HepG2 (cell line): ENCODE measurements at regions not wholly inside any gene's neighbourhood (a gene's known extent, or its start where the extent isn't known, plus 50 kb on each side); places are given as distances from the start of the nearest gene placed in this dataset.
"Not testable (repeated sequence)": the region's sequence is repeated elsewhere in the genome, so short reads cannot be mapped to it uniquely, and the experiment has no call there.

ENCODE experiments used
- ATAC-seq: fragments of 200-7000 bp; cut with Tn5 transposase; 3 replicates; pipeline ENCODE4 v1.9.1; 2020; ENCODE audit warnings: mild to moderate bottlenecking, moderate library complexity
- BruUV-seq: library from RNA; stranded (reverse); fragments of 400-500 nt; replicated peaks from 2 replicates; lab custom pipeline; 2021; lab: Mats Ljungman, UMichigan
- CTCF ChIA-PET: fragments of 300-600 bp; formaldehyde crosslinking; extraction: SDS; loops from one replicate; lab custom pipeline; 2021; ENCODE audit warnings: low total read pairs, inconsistent platforms, low intra/inter-chr PET ratio; lab: Yijun Ruan, JAX
- POLR2A ChIA-PET: fragments of 350-600 bp; sonication (Branson Sonifier 250); formaldehyde crosslinking; loops from one replicate; lab custom pipeline; 2020; ENCODE audit warnings: antibody characterized with exemption, inconsistent platforms; lab: Yijun Ruan, JAX
- DNase-seq: peaks from one replicate; pipeline ENCODE4 v3.0.0-alpha.2; 2015; ENCODE audit warnings: low spot score
- FAIRE-seq: peaks from 3 replicates; lab custom pipeline; 2011; peaks lifted over from hg19 to GRCh38; lab: Jason Lieb, UNC
- H2AFZ ChIP-seq: one replicate; pipeline ENCODE4 v1.6.1; 2011; ENCODE audit warnings: low read length, inconsistent platforms
- H3K27ac ChIP-seq: fragments of 300-600 bp; 3 replicates; pipeline ENCODE4 v1.8.0; 2011; ENCODE audit warnings: mixed run types, mild to moderate bottlenecking, mixed read lengths, low read length, inconsistent platforms; ENCODE audit not compliant: insufficient read depth; ENCODE audit errors: extremely low read length
- H3K27me3 ChIP-seq, 2 experiments: fragments of 200-600 bp in 1 of 2; 2 replicates in 1 of 2; 3 replicates in 1 of 2; pipeline versions ENCODE4 v1.6.0 to v1.8.0; 2011; ENCODE audit warnings: low read length in 2 of 2, mild to moderate bottlenecking in 2 of 2, moderate library complexity in 2 of 2, inconsistent platforms in 1 of 2; ENCODE audit not compliant: insufficient read depth in 2 of 2, control insufficient read depth in 1 of 2
- H3K36me3 ChIP-seq, 2 experiments: fragments of 200-600 bp in 1 of 2; replicated peaks in 1 of 2; 2 replicates in 1 of 2; 3 replicates in 1 of 2; pipeline versions ENCODE4 v1.5.1 to v1.8.0; 2011; ENCODE audit warnings: low read length in 2 of 2, inconsistent platforms in 1 of 2; ENCODE audit not compliant: insufficient read depth in 2 of 2, control insufficient read depth in 1 of 2
- H3K4me1 ChIP-seq: 2 replicates; pipeline ENCODE4 v1.5.1; 2012; ENCODE audit warnings: low read length, inconsistent platforms; ENCODE audit not compliant: insufficient read depth
- H3K4me2 ChIP-seq: 2 replicates; pipeline ENCODE4 v1.6.0; 2011; ENCODE audit warnings: low read depth, low read length, inconsistent platforms
- H3K4me3 ChIP-seq, 3 experiments: fragments of 200-600 bp in 1 of 3; sonication (generic), shearing (Covaris generic) in 1 of 3; replicated peaks in 1 of 3; 2 replicates each; pipeline ENCODE4 v1.5.1; 2011 to 2016; ENCODE audit warnings: low read length in 3 of 3, inconsistent platforms in 2 of 3, low read depth in 2 of 3, mild to moderate bottlenecking in 2 of 3, control low read depth in 1 of 3, mixed read lengths in 1 of 3; ENCODE audit not compliant: insufficient read depth in 1 of 3
- H3K79me2 ChIP-seq: one replicate; pipeline ENCODE4 v1.6.1; 2011; ENCODE audit warnings: low read length, inconsistent platforms; ENCODE audit not compliant: insufficient read depth
- H3K9ac ChIP-seq: 2 replicates; pipeline ENCODE4 v1.6.0; 2011; ENCODE audit warnings: mild to moderate bottlenecking, low read depth, low read length, inconsistent platforms; ENCODE audit not compliant: insufficient read depth
- H3K9me3 ChIP-seq: 2 replicates; pipeline ENCODE4 v1.5.1; 2012; ENCODE audit warnings: mild to moderate bottlenecking, low read length
- H4K20me1 ChIP-seq: 2 replicates; pipeline ENCODE4 v1.6.0; 2011; ENCODE audit warnings: inconsistent platforms, mild to moderate bottlenecking, low read length, moderate library complexity; ENCODE audit not compliant: insufficient read depth
- ATF7 ChIP-seq, 2 experiments: fragments of 450-650 bp in 1 of 2; sonication (generic) in 1 of 2; formaldehyde crosslinking in 1 of 2; IDR thresholded peaks; 2 replicates each; pipeline versions ENCODE4 v1.4.0 to v1.6.1; 2016 to 2020; ENCODE audit warnings: antibody characterized with exemption in 1 of 2, mild to moderate bottlenecking in 1 of 2, missing genetic modification reagents in 1 of 2
- CEBPB ChIP-seq: IDR thresholded peaks from 2 replicates; pipeline ENCODE4 v1.6.1; 2011; ENCODE audit warnings: low read depth, low read length, improper control_type of control experiment, borderline replicate concordance
- DPF2 ChIP-seq: sonication (generic); formaldehyde crosslinking; IDR thresholded peaks from 2 replicates; pipeline ENCODE4 v1.4.0; 2020; ENCODE audit warnings: mild to moderate bottlenecking, low read depth, missing genetic modification reagents, borderline replicate concordance
- FOSL2 ChIP-seq: sonication (generic); formaldehyde crosslinking; IDR thresholded peaks from 2 replicates; pipeline ENCODE4 v1.4.0; 2020; ENCODE audit warnings: missing genetic modification reagents
- FOXK2 ChIP-seq: fragments of 450-650 bp; IDR thresholded peaks from 2 replicates; pipeline ENCODE4 v1.6.1; 2016
- FOXP1 ChIP-seq, 2 experiments: fragments of 450-650 bp in 1 of 2; IDR thresholded peaks; 2 replicates each; pipeline ENCODE4 v1.6.1; 2017 to 2018; ENCODE audit warnings: antibody characterized with exemption in 1 of 2
- GABPA ChIP-seq, 2 experiments: IDR thresholded peaks; 2 replicates each; pipeline ENCODE4 v1.6.1; 2011 to 2016; ENCODE audit warnings: low read depth in 2 of 2, low read length in 1 of 2, missing biosample characterization in 1 of 2, missing genetic modification characterization in 1 of 2
- HNF4G ChIP-seq, 2 experiments: sonication (generic) in 1 of 2; formaldehyde crosslinking in 1 of 2; IDR thresholded peaks; 2 replicates each; pipeline versions ENCODE4 v1.4.0 to v1.6.1; 2011 to 2020; ENCODE audit warnings: borderline replicate concordance in 2 of 2, low read depth in 2 of 2, mild to moderate bottlenecking in 2 of 2, low read length in 1 of 2, missing genetic modification reagents in 1 of 2, moderate library complexity in 1 of 2
- KDM3A ChIP-seq: IDR thresholded peaks from 2 replicates; pipeline ENCODE4 v1.6.1; 2018; ENCODE audit warnings: low read depth, missing compliant biosample characterization
- LCORL ChIP-seq, 2 experiments: fragments of 450-650 bp in 1 of 2; sonication (generic) in 1 of 2; formaldehyde crosslinking in 1 of 2; IDR thresholded peaks; 2 replicates each; pipeline versions ENCODE4 v1.5.0 to v1.6.1; 2017 to 2020; ENCODE audit warnings: antibody characterized with exemption in 1 of 2, missing genetic modification reagents in 1 of 2
- PAXIP1 ChIP-seq: sonication (generic); formaldehyde crosslinking; conservative IDR thresholded peaks from 2 replicates; pipeline ENCODE4 v1.4.0; 2020; ENCODE audit warnings: mild to moderate bottlenecking, missing genetic modification reagents, moderate library complexity
- PITX1 ChIP-seq: sonication (generic); formaldehyde crosslinking; IDR thresholded peaks from 2 replicates; pipeline ENCODE4 v1.5.1; 2020; ENCODE audit warnings: mild to moderate bottlenecking, missing genetic modification reagents
- SP5 ChIP-seq: IDR thresholded peaks from 2 replicates; pipeline ENCODE4 v1.6.1; 2016; ENCODE audit warnings: low read depth, borderline replicate concordance
- SPEN ChIP-seq: sonication (generic); formaldehyde crosslinking; IDR thresholded peaks from 2 replicates; pipeline ENCODE4 v1.5.1; 2020; ENCODE audit warnings: low read depth, mild to moderate bottlenecking, missing genetic modification reagents
- TBX2 ChIP-seq: sonication (generic); formaldehyde crosslinking; IDR thresholded peaks from 2 replicates; pipeline ENCODE4 v1.5.0; 2020; ENCODE audit warnings: missing genetic modification reagents, mild to moderate bottlenecking, borderline replicate concordance
- TBX3 ChIP-seq: fragments of 450-650 bp; IDR thresholded peaks from 2 replicates; pipeline ENCODE4 v1.6.1; 2017; ENCODE audit warnings: antibody characterized with exemption, mild to moderate bottlenecking, inconsistent platforms, borderline replicate concordance
- THAP11 ChIP-seq: IDR thresholded peaks from 2 replicates; pipeline ENCODE4 v1.6.1; 2016; ENCODE audit warnings: missing biosample characterization, missing genetic modification reagents
- ZKSCAN8 ChIP-seq: IDR thresholded peaks from 2 replicates; pipeline ENCODE4 v1.6.1; 2016; ENCODE audit warnings: borderline replicate concordance, missing genetic modification reagents, missing compliant biosample characterization
- ZNF24 ChIP-seq: fragments of 450-650 bp; IDR thresholded peaks from 2 replicates; pipeline ENCODE4 v1.6.1; 2017; ENCODE audit warnings: antibody characterized with exemption, mild to moderate bottlenecking
- ZSCAN9 ChIP-seq: IDR thresholded peaks from 2 replicates; pipeline ENCODE4 v1.6.1; 2016; ENCODE audit warnings: borderline replicate concordance
- WGBS: methylation state at CpG from one replicate; pipeline ENCODE4 v1.1.6; 2017; ENCODE audit warnings: low lambda C conversion rate; 5-methylcytosine and 5-hydroxymethylcytosine counted together
- in situ Hi-C: cut with HindIII; loops from 2 replicates; pipeline ENCODE4 v1.10.0; 2017; ENCODE audit warnings: low pct_unique_long_range_greater_than_20kb; ENCODE audit not compliant: extremely low pct_ligation_motif_present
- intact Hi-C: fragments of 100-400 bp; cut with micrococcal nuclease; formaldehyde crosslinking; loops from one replicate; pipeline ENCODE4 v1.10.0; 2022; ENCODE audit not compliant: unreplicated experiment

GRCh38 chr7:76118253-76119036, 70.5 kb downstream of the MDH2 start:
- POLR2A ChIA-PET: interaction anchor here (0.7 to 1.5 kb wide), 6 partner anchors 9 to 71 kb away, joined by 3 to 9 read pairs (median 5); partner anchors contain the start of genes MDH2 and STYXL1
- H3K27ac ChIP-seq: peak overlapping the region; percentile 98
- H2AFZ ChIP-seq; H3K27me3 ChIP-seq; in situ Hi-C loops; H3K9me3 ChIP-seq; intact Hi-C loops; H4K20me1 ChIP-seq; BruUV-seq; H3K36me3 ChIP-seq; CTCF ChIA-PET; H3K79me2 ChIP-seq; TF ChIP-seq GABPA (IDR thresholded peaks at IDR 0.05; ENCODE audit: low read depth, low read length); HNF4G (CRISPR knock-in tag; IDR thresholded peaks at IDR 0.05; ENCODE audit: borderline replicate concordance, low read depth); LCORL (IDR thresholded peaks at IDR 0.05); ATF7 (CRISPR knock-in tag; IDR thresholded peaks at IDR 0.05): not testable (repeated sequence)
- DNase-seq (peak; percentile 97), ATAC-seq (peak; percentile 96), FAIRE-seq (peak; percentile 37)
- H3K4me2 ChIP-seq: peak overlapping the region; percentile 68
- WGBS: 18% methylated on average over 8 of the region's 8 CpGs
- peak overlapping the region; percentile 88 for H3K9ac ChIP-seq
- peak overlapping the region in 2 of 3 experiments; percentile 39 to 45; a peak in 3 of 6 replicates for H3K4me3 ChIP-seq
- H3K4me1 ChIP-seq: peaks cover 93% of the 10 kb centered on the region
- TF ChIP-seq TBX3 (peak; percentile 77), ZKSCAN8 (peak; percentile 80; the same call in 1 of the 2 replicates), ZSCAN9 (CRISPR knock-in tag) (peak; percentile 79), GABPA (CRISPR knock-in tag; IDR thresholded peaks at IDR 0.05; ENCODE audit: low read depth) (peak; percentile 17; the same call in 1 of the 2 replicates), FOXK2 (peak; percentile 89), FOSL2 (CRISPR knock-in tag) (peak; percentile 98), PAXIP1 (CRISPR knock-in tag) (peak; percentile 91), HNF4G (IDR thresholded peaks at IDR 0.05; ENCODE audit: borderline replicate concordance, low read depth, low read length) (0 out of 2 replicates have a peak, but pooled peaks have one; percentile 11), PITX1 (CRISPR knock-in tag) (peak; percentile 53; the same call in 1 of the 2 replicates), LCORL (CRISPR knock-in tag; IDR thresholded peaks at IDR 0.05) (0 out of 2 replicates have a peak, but pooled peaks have one; percentile 33), SP5 (peak; percentile 49; the same call in 1 of the 2 replicates), ATF7 (IDR thresholded peaks at IDR 0.05) (0 out of 2 replicates have a peak, but pooled peaks have one; percentile 14), ZNF24 (0 out of 2 replicates have a peak, but pooled peaks have one; percentile 54), TBX2 (CRISPR knock-in tag) (peak; percentile 59; the same call in 1 of the 2 replicates), THAP11 (CRISPR knock-in tag) (peak; percentile 66; the same call in 1 of the 2 replicates), CEBPB (peak; percentile 82), SPEN (CRISPR knock-in tag) (0 out of 2 replicates have a peak, but pooled peaks have one; percentile 25), KDM3A (CRISPR knock-in tag) (peak; percentile 26; the same call in 1 of the 2 replicates), DPF2 (CRISPR knock-in tag) (0 out of 2 replicates have a peak, but pooled peaks have one; percentile 60), FOXP1 (IDR thresholded peaks at IDR 0.05) (peak; percentile 68; the same call in 1 of the 2 replicates), FOXP1 (CRISPR knock-in tag; IDR thresholded peaks at IDR 0.05) (peak; percentile 90)
